Hepatocyte (in vitro differentiated cells): ENCODE measurements at regions not wholly inside any gene's neighbourhood (a gene's known extent, or its start where the extent isn't known, plus 50 kb on each side); places are given as distances from the start of the nearest gene placed in this dataset.

Experiments
- DNase-seq: peaks from one replicate; pipeline ENCODE4 v3.0.0-alpha.2; 2016; ENCODE audit warnings: low spot score
- H2AFZ ChIP-seq: fragments of 200-600 bp; sonication (generic); 2 replicates; pipeline ENCODE4 v1.6.0; 2016; ENCODE audit warnings: antibody characterized with exemption, mild to moderate bottlenecking
- H3K27ac ChIP-seq: fragments of 200-600 bp; sonication (generic); 2 replicates; pipeline ENCODE4 v1.5.1; 2016; ENCODE audit warnings: mild to moderate bottlenecking
- H3K27me3 ChIP-seq: fragments of 200-600 bp; sonication (generic); 2 replicates; pipeline ENCODE4 v1.6.1; 2016
- H3K36me3 ChIP-seq: fragments of 200-600 bp; sonication (generic); replicated peaks from 2 replicates; pipeline ENCODE4 v1.5.1; 2016; ENCODE audit warnings: low read depth; ENCODE audit not compliant: insufficient read depth
- H3K4me1 ChIP-seq: fragments of 200-600 bp; sonication (generic); 2 replicates; pipeline ENCODE4 v1.5.1; 2016; ENCODE audit warnings: mild to moderate bottlenecking, moderate library complexity; ENCODE audit not compliant: insufficient read depth
- H3K4me2 ChIP-seq: fragments of 200-600 bp; sonication (generic); 2 replicates; pipeline ENCODE4 v1.6.0; 2016
- H3K4me3 ChIP-seq: fragments of 200-600 bp; sonication (generic); 2 replicates; pipeline ENCODE4 v1.5.1; 2016; ENCODE audit warnings: mild to moderate bottlenecking
- H3K79me2 ChIP-seq: fragments of 200-600 bp; sonication (generic); 2 replicates; pipeline ENCODE4 v1.6.0; 2017; ENCODE audit warnings: mild to moderate bottlenecking
- H3K9me2 ChIP-seq: fragments of 200-600 bp; sonication (generic); replicated peaks from 2 replicates; pipeline ENCODE4 v1.6.0; 2017; ENCODE audit warnings: mild to moderate bottlenecking; ENCODE audit not compliant: insufficient read depth
- H3K9me3 ChIP-seq: fragments of 200-600 bp; sonication (generic); 2 replicates; pipeline ENCODE4 v1.5.1; 2016; ENCODE audit warnings: low read depth, mild to moderate bottlenecking
- H4K20me1 ChIP-seq: fragments of 200-600 bp; sonication (generic); 2 replicates; pipeline ENCODE4 v1.6.0; 2016; ENCODE audit warnings: mild to moderate bottlenecking; ENCODE audit not compliant: insufficient read depth, poor library complexity, severe bottlenecking
- EZH2 ChIP-seq: fragments of 200-600 bp; sonication (generic); IDR thresholded peaks from 2 replicates; pipeline ENCODE4 v1.6.1; 2016; ENCODE audit warnings: antibody characterized with exemption, mild to moderate bottlenecking, borderline replicate concordance
- EZH2phosphoT487 ChIP-seq: fragments of 200-600 bp; sonication (generic); IDR thresholded peaks from one replicate; pipeline ENCODE4 v1.6.1; 2018; ENCODE audit warnings: antibody characterized with exemption, mild to moderate bottlenecking, low read depth, moderate library complexity; ENCODE audit not compliant: unreplicated experiment, severe bottlenecking
- WGBS: methylation state at CpG from one replicate; pipeline ENCODE4 v1.1.6; 2016; ENCODE audit warnings: low lambda C conversion rate; ENCODE audit errors: missing lambda C conversion rate; 5-methylcytosine and 5-hydroxymethylcytosine counted together
- TF ChIP-seq, protein P1 (sequence below): fragments of 200-600 bp; sonication (generic); IDR thresholded peaks from 2 replicates; pipeline ENCODE4 v1.5.1; 2016; ENCODE audit warnings: antibody characterized with exemption, mild to moderate bottlenecking; ENCODE audit not compliant: poor library complexity

DNA sequence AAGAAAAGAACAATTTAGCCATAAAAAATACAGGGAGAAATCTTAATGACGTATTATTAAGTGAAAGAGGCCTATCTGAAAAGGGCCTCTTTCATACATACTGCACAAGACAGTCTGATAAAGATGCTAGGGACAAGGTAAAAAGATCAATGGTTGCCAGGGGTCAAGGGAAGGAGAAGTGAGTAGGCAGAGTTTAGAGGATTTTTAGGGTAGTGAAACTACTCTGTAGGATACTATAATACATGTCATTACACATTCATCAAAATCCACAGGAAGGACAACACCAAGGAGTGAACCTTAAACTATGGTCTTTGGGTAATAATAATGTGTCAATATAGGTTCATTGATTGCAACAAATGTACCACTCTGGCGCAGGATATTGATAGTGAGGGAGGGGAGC is 289.3 kb downstream of the FSIP2 start:
- no peak for TF ChIP-seq EZH2phosphoT487
- TF ChIP-seq, protein P1, sequence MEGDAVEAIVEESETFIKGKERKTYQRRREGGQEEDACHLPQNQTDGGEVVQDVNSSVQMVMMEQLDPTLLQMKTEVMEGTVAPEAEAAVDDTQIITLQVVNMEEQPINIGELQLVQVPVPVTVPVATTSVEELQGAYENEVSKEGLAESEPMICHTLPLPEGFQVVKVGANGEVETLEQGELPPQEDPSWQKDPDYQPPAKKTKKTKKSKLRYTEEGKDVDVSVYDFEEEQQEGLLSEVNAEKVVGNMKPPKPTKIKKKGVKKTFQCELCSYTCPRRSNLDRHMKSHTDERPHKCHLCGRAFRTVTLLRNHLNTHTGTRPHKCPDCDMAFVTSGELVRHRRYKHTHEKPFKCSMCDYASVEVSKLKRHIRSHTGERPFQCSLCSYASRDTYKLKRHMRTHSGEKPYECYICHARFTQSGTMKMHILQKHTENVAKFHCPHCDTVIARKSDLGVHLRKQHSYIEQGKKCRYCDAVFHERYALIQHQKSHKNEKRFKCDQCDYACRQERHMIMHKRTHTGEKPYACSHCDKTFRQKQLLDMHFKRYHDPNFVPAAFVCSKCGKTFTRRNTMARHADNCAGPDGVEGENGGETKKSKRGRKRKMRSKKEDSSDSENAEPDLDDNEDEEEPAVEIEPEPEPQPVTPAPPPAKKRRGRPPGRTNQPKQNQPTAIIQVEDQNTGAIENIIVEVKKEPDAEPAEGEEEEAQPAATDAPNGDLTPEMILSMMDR, result no peak
- no peak for TF ChIP-seq EZH2
- no peaks in the 10 kb centered on the region for H3K36me3 ChIP-seq
- no peak overlapping the region for H3K4me3 ChIP-seq
- H4K20me1 ChIP-seq, result no peaks in the 10 kb centered on the region
- H3K9me3 ChIP-seq, result no peaks in the 10 kb centered on the region
- H3K9me2 ChIP-seq, result no peaks in the 10 kb centered on the region
- H3K4me1 ChIP-seq, result no peaks in the 10 kb centered on the region
- H3K4me2 ChIP-seq, result no peak overlapping the region
- no peak overlapping the region for H2AFZ ChIP-seq
- 94% methylated on average over 2 of the region's 2 CpGs for WGBS
- H3K27me3 ChIP-seq, result no peaks in the 10 kb centered on the region
- no peaks in the 10 kb centered on the region for H3K79me2 ChIP-seq
- no peak for DNase-seq
- H3K27ac ChIP-seq, result no peak overlapping the region

DNA sequence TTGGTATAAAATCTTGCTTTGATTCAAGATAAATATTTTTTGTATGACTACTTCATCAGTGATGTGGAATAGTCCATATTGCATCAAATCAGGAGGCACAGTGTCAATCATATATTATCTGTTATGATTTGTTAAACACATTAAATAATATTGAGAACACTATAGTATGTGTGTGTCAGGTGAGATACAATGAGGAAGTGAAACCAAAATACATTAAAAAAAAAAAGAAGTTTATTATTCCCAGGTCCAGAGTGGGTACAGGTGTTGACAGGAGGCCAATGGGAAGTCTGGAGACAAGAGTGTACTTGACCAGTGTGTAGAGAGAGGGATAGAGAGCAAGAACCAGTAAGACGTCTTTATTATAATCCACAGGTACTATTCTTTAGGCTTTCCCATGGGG is 292.6 kb downstream of the FSIP2 start:
- H3K4me2 ChIP-seq, result no peak overlapping the region
- H3K79me2 ChIP-seq, result no peaks in the 10 kb centered on the region
- no peaks in the 10 kb centered on the region for H3K9me2 ChIP-seq
- no peak overlapping the region for H3K27ac ChIP-seq
- H4K20me1 ChIP-seq, result no peaks in the 10 kb centered on the region
- no peak for DNase-seq
- H3K36me3 ChIP-seq, result no peaks in the 10 kb centered on the region
- H3K4me3 ChIP-seq, result no peak overlapping the region
- H3K27me3 ChIP-seq, result no peaks in the 10 kb centered on the region
- no peaks in the 10 kb centered on the region for H3K9me3 ChIP-seq
- TF ChIP-seq EZH2phosphoT487, result no peak
- TF ChIP-seq, protein P1, result no peak
- no peak for TF ChIP-seq EZH2
- WGBS, result 100% methylated on average over 1 of the region's 1 CpG
- no peaks in the 10 kb centered on the region for H3K4me1 ChIP-seq
- no peak overlapping the region for H2AFZ ChIP-seq

DNA sequence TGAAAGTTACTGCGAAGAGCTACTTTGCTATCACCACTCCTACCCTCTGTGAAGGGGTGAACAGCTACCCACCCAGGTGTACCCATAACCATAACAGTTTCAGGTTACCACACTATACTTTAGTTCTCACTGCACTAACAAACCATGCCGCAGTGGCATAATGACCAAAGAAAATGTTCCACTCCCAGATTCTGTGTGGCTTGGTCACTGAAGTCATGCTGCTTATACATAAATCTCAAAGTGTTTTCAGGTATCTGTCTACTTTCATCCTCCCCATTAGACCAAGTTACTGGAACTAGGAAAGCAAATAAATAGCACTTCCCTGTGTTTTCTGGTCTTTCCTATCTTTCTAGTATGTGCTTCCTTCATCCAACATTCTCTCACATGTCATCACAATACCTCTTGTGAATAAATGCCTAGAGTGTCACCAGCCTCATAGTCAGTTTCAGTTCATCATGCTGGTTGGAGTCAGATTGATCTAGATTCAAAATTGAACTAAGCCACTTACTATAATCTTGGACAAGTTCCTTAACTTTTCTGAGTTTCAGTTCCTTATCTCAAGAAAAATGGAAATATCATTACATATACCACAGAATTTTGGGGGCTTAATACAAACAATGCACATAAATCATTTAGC is 293.6 kb downstream of the FSIP2 start:
- H3K36me3 ChIP-seq, result no peaks in the 10 kb centered on the region
- WGBS, result 97% methylated on average over 2 of the region's 2 CpGs
- H3K4me2 ChIP-seq, result no peak overlapping the region
- H3K9me2 ChIP-seq, result no peaks in the 10 kb centered on the region
- no peaks in the 10 kb centered on the region for H3K4me1 ChIP-seq
- H2AFZ ChIP-seq, result no peak overlapping the region
- H3K79me2 ChIP-seq, result no peaks in the 10 kb centered on the region
- H3K27me3 ChIP-seq, result no peaks in the 10 kb centered on the region
- no peaks in the 10 kb centered on the region for H4K20me1 ChIP-seq
- H3K9me3 ChIP-seq, result no peaks in the 10 kb centered on the region
- no peak for TF ChIP-seq EZH2
- TF ChIP-seq EZH2phosphoT487, result no peak
- TF ChIP-seq, protein P1, result no peak
- no peak for DNase-seq
- H3K27ac ChIP-seq, result no peak overlapping the region
- no peak overlapping the region for H3K4me3 ChIP-seq

DNA sequence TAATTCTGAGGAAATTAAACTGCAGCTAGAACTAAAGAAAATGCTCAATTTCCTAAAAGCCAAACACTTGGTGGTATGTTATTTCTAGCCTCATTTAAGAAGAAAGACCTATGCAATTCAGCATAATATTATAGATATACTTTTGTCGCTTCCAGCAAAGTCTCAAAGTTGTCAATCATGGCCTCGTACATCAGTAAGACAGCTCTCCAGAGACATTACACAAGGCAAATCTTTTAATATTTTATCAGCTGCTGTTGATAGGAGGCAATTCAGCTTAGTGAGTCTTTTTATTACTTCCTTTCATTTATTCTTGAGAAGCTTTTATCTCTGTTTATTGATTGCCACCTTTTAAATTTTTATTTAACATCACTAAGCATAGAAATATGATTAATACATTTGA is 294.3 kb downstream of the FSIP2 start:
- Histone ChIP-seq H3K9me2 (no peaks in the 10 kb centered on the region), H3K79me2 (no peaks in the 10 kb centered on the region), H3K4me3 (no peak overlapping the region), H3K36me3 (no peaks in the 10 kb centered on the region), H3K4me1 (no peaks in the 10 kb centered on the region), H3K27me3 (no peaks in the 10 kb centered on the region), H2AFZ (no peak overlapping the region), H4K20me1 (no peaks in the 10 kb centered on the region), H3K4me2 (no peak overlapping the region), H3K9me3 (no peaks in the 10 kb centered on the region), H3K27ac (no peak overlapping the region)
- DNase-seq, result no peak
- TF ChIP-seq EZH2phosphoT487, result no peak
- TF ChIP-seq, protein P1, result no peak
- no peak for TF ChIP-seq EZH2
- 94% methylated on average over 2 of the region's 2 CpGs for WGBS
